ENCODE measurements at regions not wholly inside any gene's neighbourhood (a gene's known extent, or its start where the extent isn't known, plus 50 kb on each side); places are given as distances from the start of the nearest gene placed in this dataset.

DNA sequence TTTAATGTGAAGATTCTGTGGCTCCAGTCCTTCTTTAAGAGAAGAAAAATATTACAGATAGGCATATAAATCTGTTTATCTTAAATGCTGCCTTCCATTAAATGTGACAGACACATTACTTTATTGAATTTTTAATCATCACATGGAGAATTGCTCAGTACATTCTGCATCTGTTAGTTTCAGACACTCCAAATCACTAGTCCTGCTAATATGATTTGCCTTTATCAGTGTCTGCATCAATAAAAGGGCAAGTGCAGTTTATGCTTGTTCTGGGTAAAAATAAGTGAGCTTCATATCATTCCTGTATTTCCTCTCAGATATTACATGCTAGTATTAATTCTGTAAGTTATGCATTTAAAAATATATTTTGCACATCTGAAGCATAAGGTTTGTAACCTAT lies 666.4 kb downstream of the TECRL start:
- no peak for DNase-seq (ENCODE audit: low spot score)
- no peak overlapping the region for H3K4me3 ChIP-seq
- H3K4me1 ChIP-seq (replicated peaks), result no peaks in the 10 kb centered on the region
- H3K9me3 ChIP-seq, result no peaks in the 10 kb centered on the region
- H3K36me3 ChIP-seq, result no peaks in the 10 kb centered on the region
- TF ChIP-seq POLR2AphosphoS5 (IDR thresholded peaks at IDR 0.05) (no peak), POLR2A (IDR thresholded peaks at IDR 0.05) (no peak)
- TF ChIP-seq, protein P1, sequence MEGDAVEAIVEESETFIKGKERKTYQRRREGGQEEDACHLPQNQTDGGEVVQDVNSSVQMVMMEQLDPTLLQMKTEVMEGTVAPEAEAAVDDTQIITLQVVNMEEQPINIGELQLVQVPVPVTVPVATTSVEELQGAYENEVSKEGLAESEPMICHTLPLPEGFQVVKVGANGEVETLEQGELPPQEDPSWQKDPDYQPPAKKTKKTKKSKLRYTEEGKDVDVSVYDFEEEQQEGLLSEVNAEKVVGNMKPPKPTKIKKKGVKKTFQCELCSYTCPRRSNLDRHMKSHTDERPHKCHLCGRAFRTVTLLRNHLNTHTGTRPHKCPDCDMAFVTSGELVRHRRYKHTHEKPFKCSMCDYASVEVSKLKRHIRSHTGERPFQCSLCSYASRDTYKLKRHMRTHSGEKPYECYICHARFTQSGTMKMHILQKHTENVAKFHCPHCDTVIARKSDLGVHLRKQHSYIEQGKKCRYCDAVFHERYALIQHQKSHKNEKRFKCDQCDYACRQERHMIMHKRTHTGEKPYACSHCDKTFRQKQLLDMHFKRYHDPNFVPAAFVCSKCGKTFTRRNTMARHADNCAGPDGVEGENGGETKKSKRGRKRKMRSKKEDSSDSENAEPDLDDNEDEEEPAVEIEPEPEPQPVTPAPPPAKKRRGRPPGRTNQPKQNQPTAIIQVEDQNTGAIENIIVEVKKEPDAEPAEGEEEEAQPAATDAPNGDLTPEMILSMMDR (IDR thresholded peaks at IDR 0.05), result no peak
- no peak overlapping the region for H3K27ac ChIP-seq
- no peaks in the 10 kb centered on the region for H3K27me3 ChIP-seq (replicated peaks; ENCODE audit: insufficient read depth)
- intact Hi-C loops (cut with DNase I), result no loop called here

DNA sequence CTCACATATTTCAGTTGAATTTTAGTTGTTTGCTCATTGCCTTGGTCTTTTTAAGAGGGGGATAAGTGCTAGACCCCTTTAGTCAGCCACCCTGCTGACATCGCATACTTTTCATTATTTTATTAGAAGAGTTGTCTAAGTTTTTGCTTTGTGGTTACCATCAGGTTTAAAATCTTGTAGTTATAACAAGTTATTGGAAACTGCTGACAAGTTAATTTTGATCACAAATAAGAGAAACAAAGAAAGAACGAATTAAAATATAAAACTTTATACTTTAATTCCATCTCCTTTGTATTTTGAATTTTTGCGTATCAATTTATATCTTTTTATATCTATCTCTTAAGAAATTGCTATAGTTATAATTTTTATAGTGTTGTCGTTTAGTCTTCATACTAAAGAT lies 679.7 kb downstream of the TECRL start:
- no peak for DNase-seq (ENCODE audit: low spot score)
- Histone ChIP-seq H3K27me3 (replicated peaks; ENCODE audit: insufficient read depth) (no peaks in the 10 kb centered on the region), H3K9me3 (no peaks in the 10 kb centered on the region), H3K4me3 (no peak overlapping the region), H3K27ac (no peak overlapping the region), H3K36me3 (no peaks in the 10 kb centered on the region), H3K4me1 (replicated peaks) (no peaks in the 10 kb centered on the region)
- no peak for TF ChIP-seq POLR2A (IDR thresholded peaks at IDR 0.05)
- TF ChIP-seq POLR2AphosphoS5 (IDR thresholded peaks at IDR 0.05), result no peak
- TF ChIP-seq, protein P1 (IDR thresholded peaks at IDR 0.05), result no peak
- intact Hi-C loops (cut with DNase I), result no loop called here
- WGBS, result 76% methylated on average over 4 of the region's 4 CpGs

DNA sequence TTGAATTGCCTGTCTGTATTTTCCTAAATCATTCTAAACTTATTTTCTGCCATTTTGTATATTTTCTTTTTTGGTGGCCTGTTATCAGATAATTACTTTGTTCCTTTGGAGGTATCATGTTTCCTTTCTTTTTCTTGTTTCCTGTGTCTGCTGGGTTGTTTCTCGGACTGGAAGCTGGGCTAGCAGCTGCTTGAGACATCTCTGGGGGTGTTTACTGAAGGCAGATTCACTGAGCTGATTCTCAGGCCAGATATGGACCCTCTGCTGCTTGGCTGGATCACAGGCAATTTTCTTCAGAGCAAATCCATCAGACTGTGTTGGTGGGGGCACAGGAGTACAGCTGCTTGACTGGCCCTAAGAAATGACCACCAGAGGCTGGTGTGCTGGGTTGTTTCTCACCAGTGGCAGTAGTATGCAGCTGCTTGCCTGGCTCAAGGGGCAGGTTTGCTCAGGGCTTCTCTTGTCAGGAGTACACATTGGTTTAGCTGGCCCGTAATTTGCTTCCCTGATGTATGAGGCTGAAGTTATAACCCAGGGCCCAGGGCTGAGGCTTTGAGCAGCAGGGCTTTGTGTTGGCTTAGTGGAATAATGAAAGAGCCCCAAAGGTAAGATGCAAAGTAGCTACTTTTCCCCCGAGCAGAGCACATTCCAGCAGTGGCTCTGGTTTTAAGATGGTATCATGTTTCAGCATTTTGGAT lies 680.6 kb downstream of the TECRL start:
- Histone ChIP-seq H3K36me3 (no peaks in the 10 kb centered on the region), H3K4me3 (no peak overlapping the region), H3K27me3 (replicated peaks; ENCODE audit: insufficient read depth) (no peaks in the 10 kb centered on the region), H3K9me3 (no peaks in the 10 kb centered on the region), H3K27ac (no peak overlapping the region), H3K4me1 (replicated peaks) (no peaks in the 10 kb centered on the region)
- 31% methylated on average over 3 of the region's 3 CpGs for WGBS
- no peak for DNase-seq (ENCODE audit: low spot score)
- TF ChIP-seq POLR2AphosphoS5 (IDR thresholded peaks at IDR 0.05) (no peak), POLR2A (IDR thresholded peaks at IDR 0.05) (no peak)
- TF ChIP-seq, protein P1 (IDR thresholded peaks at IDR 0.05), result no peak
- intact Hi-C loops (cut with DNase I), result no loop called here

DNA sequence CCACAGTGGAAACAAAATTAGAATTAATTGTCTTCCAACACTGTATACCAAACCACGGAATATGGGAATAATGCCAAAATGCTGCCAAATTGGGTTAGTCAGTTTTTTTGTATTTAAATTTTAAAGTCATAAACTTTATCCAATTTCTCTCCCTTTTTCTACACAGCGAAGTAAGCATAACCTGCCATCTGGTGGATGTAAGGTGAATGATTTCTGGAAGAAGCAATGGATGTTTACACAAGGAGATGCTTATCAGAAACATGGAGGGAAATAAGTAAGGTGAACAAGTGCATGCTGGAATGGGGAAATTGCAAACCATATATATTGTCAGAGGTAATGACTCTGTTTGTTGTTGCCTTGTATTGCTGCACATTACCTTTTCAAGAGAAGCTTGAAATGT lies 691.9 kb downstream of the TECRL start:
- no peak overlapping the region for H3K4me3 ChIP-seq
- no peak for TF ChIP-seq POLR2AphosphoS5 (IDR thresholded peaks at IDR 0.05)
- TF ChIP-seq, protein P1 (IDR thresholded peaks at IDR 0.05), result peak in 1 of 4 experiments; percentile 36
- no peak for DNase-seq (ENCODE audit: low spot score)

DNA sequence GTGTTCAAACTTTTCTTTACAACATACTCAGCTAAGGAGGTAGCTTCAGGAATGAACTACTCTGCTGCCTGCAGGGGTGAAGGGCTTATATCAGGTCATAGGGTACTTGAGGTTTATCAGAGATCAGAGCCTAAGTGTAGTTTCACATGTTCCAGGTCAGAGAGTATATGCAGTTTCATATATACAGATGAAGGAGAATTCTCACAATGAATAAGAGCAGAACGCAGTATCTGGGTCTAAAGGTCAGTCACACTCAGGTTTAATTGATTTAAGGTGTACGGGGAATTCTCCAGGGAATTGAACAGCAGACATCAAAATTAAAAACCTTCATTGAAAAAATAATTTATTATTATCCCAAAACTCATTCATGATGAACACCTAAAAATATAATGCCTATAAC lies 700.6 kb downstream of the TECRL start:
- H3K4me1 ChIP-seq (replicated peaks), result no peaks in the 10 kb centered on the region
- no peak overlapping the region for H3K4me3 ChIP-seq
- intact Hi-C loops (cut with DNase I), result no loop called here
- no peak overlapping the region for H3K27ac ChIP-seq
- no peaks in the 10 kb centered on the region for H3K9me3 ChIP-seq
- DNase-seq (ENCODE audit: low spot score), result no peak
- H3K27me3 ChIP-seq (replicated peaks; ENCODE audit: insufficient read depth), result no peaks in the 10 kb centered on the region
- H3K36me3 ChIP-seq, result no peaks in the 10 kb centered on the region
- WGBS, result 88% methylated on average over 2 of the region's 2 CpGs
- TF ChIP-seq POLR2AphosphoS5 (IDR thresholded peaks at IDR 0.05) (no peak), POLR2A (IDR thresholded peaks at IDR 0.05) (no peak)
- TF ChIP-seq, protein P1 (IDR thresholded peaks at IDR 0.05), result no peak

More for the DNA sequence above, 691.9 kb downstream of the TECRL start:
- Histone ChIP-seq H3K9me3 (no peaks in the 10 kb centered on the region), H3K4me1 (replicated peaks) (no peaks in the 10 kb centered on the region), H3K36me3 (no peaks in the 10 kb centered on the region), H3K27ac (no peak overlapping the region), H3K27me3 (replicated peaks; ENCODE audit: insufficient read depth) (no peaks in the 10 kb centered on the region)
- WGBS, result 25% methylated on average over 2 of the region's 2 CpGs
- intact Hi-C loops (cut with DNase I), result no loop called here

Data from prostate gland (tissue), 2 donors.